Activated CD8-positive, alpha-beta memory T cell treated with anti-CD3 and anti-CD28 coated beads, Interleukin-2, amount 50 U/mL, for 4 hours (primary cell): ENCODE measurements at regions not wholly inside any gene's neighbourhood (a gene's known extent, or its start where the extent isn't known, plus 50 kb on each side); places are given as distances from the start of the nearest gene placed in this dataset.
"Not testable (repeated sequence)": the region's sequence is repeated elsewhere in the genome, so short reads cannot be mapped to it uniquely, and the experiment has no call there.

ENCODE experiments used
- DNase-seq: peaks from one replicate; pipeline ENCODE4 v3.0.0-alpha.2; 2020

DNA sequence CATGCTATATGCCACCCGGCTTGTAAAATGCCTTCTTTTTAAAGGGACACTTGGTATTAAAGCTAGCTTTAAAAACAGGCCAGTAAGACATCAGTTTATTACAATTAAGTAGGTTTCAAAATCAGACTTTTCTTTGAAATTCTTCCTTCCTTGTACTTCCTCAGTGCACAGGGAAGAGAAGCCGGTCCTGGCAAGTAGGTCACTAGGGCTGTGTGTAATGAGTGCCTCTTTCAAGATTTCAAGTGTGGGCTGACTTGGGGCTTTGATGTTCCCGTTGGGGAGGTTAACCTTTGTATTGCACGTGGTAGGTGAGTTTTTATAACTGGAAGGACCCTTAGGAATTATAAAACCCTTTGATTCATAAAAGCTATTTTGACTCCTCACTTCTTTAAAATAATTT, 566.4 kb upstream of the ID2 start:
- no peak for DNase-seq

GRCh38 chr2:8115966-8116365, 565.9 kb upstream of the ID2 start:
- DNase-seq = no peak

DNA sequence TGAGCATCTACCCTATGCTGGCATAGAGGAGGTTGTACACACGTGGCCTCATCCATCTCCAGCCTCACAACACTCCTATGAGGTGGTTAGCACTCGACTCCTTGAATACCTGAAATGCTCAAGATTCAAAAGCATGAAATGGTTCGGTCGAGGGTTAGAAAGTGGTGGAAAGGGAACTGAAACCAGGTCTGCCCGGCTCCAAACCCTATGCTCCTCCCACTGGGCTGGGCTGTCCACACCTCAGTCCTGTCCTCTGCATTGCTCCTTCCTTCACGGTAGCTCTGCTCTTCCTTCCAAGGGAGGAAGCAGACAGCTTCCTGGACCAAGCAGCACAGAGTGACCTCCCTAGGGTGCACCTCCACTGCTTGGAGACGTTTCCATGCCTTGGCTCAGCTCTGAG, 565.2 kb upstream of the ID2 start:
- DNase-seq = no peak

- DNase-seq = no peak
These were observed 562.7 kb upstream of the ID2 start for GRCh38 chr2:8118940-8119781.

DNA sequence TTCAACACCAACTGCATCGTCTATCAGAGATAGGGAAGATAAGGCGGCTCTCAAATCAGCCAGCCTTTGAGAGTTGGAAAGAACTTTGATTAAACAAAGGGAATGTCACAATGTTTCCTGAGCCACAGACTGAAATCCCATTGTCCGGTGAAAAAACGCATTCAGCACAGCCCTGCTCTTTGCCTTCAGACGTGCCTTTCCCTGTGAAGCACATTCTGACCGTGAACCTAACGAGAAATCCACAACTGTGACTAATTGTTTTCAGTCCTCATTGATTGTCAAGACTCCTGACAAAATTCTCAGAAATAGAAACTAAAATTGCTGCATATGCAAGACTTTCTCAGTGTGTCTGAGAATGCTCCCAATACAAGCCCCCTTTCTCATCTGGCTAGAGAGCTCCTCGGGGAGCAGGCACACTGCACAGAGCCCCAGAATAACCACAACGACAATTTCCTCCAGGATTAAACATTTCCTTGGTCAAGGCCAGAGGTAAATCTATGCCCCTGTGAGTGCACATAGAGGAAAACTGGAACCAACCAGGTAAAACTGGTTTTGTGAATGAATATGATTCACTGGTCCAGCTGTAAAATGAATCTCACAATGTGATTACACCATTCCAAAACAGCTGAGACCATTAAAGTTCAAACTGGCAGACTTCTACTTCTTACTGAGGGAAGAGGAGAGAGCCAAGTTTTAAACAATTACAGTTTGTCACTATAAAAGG, 561.9 kb upstream of the ID2 start:
- no peak for DNase-seq

- no peak for DNase-seq
These were observed 561.4 kb upstream of the ID2 start for GRCh38 chr2:8120506-8120860.

- no peak for DNase-seq
These were observed 560.6 kb upstream of the ID2 start for GRCh38 chr2:8121022-8121825.

DNA sequence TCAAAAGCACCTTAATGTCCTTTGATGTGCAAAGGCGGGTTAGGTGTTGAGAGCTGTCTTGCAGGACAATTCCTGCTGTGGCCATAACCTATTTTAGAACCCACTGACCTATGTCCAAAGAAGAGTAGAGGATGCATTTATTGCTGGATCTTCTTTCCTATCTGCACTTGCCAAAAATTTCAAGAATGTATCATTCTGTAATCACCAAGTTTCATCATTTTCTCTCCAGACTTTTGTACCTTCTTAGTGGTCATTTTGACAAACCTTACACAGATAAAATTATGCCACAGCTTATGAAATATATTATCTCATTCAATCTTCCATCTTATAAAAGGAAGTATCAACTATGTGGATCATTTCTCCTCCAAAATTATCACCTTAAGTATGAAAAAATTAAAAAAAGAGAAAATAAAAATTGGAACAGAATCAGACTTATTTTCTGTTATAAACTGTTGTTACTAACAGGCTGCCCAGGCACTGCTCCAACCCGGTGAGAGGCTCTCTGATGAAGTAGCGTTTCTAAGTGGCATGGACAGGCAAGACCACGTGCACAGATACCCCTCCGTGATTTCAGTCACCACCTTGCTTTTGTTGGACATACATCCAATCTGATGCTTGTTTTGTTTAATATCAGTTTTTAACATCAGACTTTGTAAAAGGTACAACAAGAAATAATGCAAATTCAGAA, 559.9 kb upstream of the ID2 start:
- DNase-seq = no peak

- DNase-seq = no peak
These were observed 559.3 kb upstream of the ID2 start for GRCh38 chr2:8122520-8122919.

DNA sequence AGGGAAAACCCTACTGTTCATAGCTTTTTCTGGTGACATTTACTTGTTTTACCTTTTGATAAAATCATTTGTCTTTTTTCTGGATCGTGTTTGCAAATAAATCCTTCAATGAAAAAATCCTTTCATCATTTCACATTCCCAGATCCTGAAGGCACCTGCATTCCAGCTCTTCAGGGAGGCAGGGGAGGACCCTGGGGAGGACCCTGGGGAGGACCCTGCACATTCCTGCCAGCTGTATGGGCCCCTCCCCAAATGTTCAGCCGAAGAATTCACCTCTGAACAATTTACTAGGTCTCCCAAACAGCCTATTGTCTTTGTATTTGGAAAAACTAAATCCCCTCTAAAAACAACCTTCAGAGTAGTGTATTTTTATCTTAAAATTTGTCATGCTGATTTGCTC, 558.4 kb upstream of the ID2 start:
- no peak for DNase-seq

- no peak for DNase-seq
These were observed 555.8 kb upstream of the ID2 start for GRCh38 chr2:8125741-8126711.

DNA sequence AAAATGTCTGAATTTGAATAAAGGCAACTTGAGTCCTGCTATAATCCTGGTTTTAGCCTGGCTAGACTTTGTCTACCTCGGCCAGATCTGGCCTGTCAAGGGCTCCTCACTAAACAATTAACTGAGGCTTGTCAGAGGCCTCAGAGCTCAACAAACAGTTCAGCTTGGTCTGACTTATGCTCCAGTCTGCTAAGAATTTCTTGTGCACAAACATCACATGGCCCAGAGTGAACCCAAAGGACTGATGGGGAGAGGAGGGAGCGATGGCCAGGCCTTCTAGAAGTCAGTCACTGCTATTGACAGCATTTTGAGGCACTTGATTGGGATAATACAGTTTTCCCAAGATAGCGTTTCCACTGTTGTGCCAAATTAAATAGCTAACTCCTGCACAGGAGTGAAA, 555.1 kb upstream of the ID2 start:
- DNase-seq = no peak

DNA sequence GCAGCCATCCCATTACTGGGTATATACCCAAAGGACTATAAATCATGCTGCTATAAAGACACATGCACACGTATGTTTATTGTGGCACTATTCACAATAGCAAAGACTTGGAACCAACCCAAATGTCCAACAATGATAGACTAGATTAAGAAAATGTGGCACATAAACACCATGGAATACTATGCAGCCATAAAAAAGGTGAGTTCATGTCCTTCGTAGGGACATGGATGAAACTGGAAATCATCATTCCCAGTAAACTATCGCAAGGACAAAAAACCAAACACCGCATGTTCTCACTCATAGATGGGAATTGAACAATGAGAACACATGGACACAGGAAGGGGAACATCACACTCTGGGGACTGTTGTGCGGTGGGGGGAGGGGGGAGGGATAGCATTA, 550.4 kb upstream of the ID2 start:
- not testable (repeated sequence) for DNase-seq

- DNase-seq = no peak
These were observed 549.5 kb upstream of the ID2 start for GRCh38 chr2:8132351-8132831.

DNA sequence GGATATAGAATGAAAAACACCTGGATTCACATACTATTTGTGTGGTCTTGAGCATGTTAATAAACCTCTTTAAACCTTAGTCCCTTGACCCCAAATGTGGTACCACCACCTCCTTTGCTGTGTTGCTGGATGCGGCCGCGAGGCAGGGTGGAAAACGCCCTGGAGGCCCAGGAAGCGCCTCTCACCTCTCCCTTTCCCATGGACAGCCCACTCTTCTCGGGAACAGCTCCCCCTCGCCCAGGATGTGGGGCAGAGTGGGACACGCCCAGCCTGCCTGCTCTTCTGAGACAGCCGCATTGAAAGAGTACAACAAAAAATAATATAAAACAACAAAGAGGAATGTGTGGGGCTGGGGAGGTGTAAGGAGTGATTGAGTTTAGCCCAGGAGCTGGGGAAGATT, 549.0 kb upstream of the ID2 start:
- DNase-seq = no peak

- DNase-seq = no peak
These were observed 548.5 kb upstream of the ID2 start for GRCh38 chr2:8133363-8133762.

DNA sequence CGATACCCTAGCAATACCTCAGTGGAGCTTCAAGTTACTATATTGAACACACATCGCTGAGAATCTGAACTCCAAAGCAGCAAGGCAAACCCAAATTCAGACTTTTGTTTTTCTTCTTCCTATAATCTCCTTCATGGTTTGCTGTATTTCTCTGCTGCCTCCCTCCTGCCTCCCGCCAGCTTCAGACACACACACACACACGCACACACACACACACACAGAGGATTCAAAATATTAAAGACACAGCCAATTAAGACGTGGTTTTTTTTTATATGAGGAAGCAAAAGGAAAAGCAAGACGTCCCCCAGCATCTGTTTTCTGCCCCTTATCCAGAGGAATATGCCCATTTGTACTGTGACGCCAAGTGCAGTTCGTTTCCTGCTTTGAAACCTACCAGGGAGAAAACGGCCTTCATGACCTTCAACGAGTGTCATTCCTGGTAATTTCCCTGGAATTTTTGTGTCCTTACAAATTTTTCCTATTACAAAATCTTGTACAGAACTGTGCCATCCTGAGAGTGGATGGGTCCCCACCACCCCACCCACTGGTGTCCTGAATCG, 547.9 kb upstream of the ID2 start:
- DNase-seq = no peak

GRCh38 chr2:8134473-8134932, 547.4 kb upstream of the ID2 start:
- no peak for DNase-seq

DNA sequence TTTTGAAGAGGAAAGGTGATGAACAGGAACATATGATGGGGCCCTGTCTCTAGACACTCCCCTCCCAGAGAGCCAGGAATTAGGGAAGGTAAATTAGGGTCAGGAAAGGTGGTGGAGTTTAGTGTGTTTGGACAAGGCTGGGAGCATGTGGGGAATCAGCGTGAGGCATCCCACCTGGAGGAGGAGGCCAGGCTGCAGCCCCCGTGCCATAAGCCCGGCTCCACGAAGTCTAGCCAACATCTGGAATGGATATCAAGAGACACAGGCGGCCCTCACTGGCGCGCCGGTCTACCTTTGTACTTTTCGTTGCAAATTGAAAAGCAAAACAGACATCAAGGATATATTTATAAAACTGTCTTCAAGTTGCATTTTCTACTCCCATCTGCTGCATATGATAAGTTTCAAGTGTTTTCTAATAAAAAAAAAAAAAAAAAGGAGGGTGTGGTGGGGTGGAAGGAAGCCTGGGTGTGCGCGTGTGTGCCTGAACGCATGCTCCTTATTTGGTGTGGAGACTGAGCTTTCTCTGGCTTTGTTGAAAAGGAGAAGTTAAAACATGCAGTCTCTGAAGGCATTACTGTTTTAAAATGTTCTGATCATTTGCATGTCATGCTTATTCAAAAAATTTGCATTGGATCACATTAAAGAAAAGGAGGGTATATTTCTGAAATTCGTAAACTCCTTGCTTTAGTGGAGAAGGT, 546.7 kb upstream of the ID2 start:
- DNase-seq = no peak

- DNase-seq = no peak
These were observed 544.1 kb upstream of the ID2 start for GRCh38 chr2:8137801-8138200.

DNA sequence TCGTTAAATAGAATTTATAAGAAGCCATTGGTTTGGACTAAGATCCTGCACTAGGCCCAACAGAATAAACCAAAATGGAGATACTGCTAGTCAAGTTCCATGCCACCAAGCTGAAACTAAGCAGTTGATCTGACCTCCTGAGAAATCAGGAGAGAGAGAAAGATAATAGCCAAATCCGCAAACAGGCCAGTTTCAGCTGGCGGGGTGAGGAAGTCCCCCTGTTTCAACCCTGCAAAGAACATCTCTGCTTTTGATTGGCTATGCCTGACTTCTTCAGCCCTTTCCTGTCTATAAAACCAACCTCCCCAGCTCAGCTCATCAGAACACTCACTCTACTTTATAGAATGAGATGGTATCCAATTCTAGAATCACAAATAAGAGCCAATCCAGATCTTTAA, 543.3 kb upstream of the ID2 start:
- no peak for DNase-seq
